ENCODE measurements at regions not wholly inside any gene's neighbourhood (a gene's known extent, or its start where the extent isn't known, plus 50 kb on each side); places are given as distances from the start of the nearest gene placed in this dataset.

- TF ChIP-seq POLR2A (IDR thresholded peaks at IDR 0.05; ENCODE audit: low read depth, low read length) (no peak), TAF1 (IDR thresholded peaks at IDR 0.05; ENCODE audit: borderline replicate concordance, low read depth, low read length) (no peak), POLR2AphosphoS5 (IDR thresholded peaks at IDR 0.05; ENCODE audit: low read depth, low read length) (no peak)
Observed at GRCh38 chr16:60438894-60439293, 1597.3 kb downstream of the CDH8 start.

All from GM12892 (cell line).